ENCODE measurements at regions not wholly inside any gene's neighbourhood (a gene's known extent, or its start where the extent isn't known, plus 50 kb on each side); places are given as distances from the start of the nearest gene placed in this dataset.
"Not testable (repeated sequence)": the region's sequence is repeated elsewhere in the genome, so short reads cannot be mapped to it uniquely, and the experiment has no call there.

DNA sequence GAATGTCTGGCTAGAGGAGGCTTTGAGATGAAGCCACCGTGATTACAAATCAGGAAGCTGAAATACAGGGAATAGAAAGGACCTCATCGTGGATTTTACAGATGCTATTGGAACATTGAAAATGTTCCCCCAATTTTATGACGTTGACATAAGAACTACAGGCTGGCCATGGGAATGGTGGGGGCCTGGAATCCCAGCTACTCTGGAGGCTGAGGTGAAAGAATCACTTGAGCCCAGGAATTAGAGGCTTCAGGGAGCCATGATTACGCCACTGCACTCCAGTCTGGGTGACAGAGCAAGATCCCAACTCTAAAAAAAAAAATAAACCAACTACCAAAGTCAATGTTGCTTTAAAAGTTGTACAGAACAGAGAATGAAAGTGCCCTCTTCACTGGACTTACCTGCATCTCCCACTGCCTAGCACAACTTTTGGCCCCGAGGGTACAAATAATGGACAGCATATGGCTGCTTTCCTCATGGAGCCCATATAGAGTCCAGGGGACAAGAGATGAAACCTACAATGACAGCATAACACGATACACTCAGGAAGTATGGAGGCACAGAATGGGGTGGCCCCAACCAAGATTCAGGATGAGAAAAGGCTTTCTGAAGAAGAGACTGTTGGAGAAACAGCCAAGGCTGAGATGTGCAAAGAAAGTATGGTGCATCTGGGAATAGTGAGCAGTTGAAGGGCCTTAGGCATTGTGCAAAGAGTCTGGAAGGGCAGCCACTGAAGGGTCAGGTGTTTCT, 254.8 kb downstream of the MYCN start:
- DNase-seq: no peak

DNA sequence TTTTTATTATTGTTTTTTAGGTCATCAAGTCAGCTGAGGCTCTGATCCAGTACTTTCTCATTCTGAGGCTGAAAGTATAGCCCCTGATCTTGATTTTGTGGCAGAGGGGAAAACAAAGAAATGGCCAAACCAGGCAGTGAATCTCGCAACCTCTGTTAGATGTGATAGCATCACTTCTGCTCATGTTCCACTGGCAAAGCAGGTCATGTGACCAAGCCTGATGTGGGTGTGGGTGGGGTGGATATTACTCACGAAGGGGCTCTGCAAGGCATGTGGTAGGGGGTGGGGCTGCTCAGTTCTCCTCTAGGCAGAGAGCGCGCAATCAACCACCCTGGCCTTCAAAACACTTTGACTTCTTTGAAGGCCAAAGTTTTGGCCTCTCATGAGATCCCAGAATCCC, 254.2 kb downstream of the MYCN start:
- no peak for DNase-seq

DNA sequence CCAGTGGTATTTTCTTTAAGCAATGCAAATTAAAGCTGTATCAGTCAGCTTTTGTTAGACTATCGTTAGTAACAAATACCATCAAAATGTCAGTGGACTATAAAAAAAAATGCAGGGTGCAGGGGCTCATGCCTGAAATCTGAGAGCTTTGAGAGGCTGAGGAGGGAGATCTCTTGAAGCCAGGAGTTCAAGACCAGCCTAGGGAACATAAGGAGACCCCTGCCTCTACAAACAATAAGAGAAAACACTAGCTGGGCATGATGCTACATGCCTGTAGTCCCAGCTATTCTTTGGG, 253.7 kb downstream of the MYCN start:
- no peak for DNase-seq

DNA sequence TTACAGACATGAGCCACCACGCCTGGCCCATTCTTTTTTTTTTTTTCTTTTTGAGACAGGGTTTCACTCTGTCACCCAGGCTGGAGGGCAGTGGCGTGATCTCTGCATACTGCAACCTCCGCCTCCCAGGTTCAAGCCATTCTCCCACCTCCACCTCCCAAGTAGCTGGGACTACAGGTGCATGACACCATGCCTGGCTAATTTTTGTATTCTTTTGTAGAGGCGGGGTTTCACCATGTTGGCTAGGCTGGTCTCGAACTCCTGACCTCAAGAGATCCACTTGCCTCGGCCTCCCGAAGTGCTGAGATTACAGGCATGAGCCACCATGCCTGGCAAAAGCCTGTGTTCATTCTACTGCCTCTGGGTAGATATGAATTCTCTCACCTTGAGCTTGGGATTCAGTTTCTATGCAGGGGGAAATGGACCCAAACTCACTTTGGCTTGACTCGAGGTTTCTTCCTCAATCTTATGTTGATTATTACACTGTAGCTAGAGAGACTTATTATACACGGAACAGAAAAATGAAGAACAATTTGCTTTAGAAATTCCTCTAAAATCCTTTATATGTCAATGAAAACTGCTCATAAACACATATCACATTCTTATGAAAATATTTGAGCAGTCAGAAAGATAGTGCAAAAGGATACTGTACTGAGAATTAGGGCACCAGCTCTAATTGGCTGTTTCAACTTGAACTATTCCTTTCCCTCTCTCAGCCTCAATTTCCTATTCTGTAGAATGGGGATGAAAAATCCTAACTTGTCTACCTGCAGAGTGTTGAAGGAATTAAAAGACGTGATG, 252.3 kb downstream of the MYCN start:
- DNase-seq: no peak

DNA sequence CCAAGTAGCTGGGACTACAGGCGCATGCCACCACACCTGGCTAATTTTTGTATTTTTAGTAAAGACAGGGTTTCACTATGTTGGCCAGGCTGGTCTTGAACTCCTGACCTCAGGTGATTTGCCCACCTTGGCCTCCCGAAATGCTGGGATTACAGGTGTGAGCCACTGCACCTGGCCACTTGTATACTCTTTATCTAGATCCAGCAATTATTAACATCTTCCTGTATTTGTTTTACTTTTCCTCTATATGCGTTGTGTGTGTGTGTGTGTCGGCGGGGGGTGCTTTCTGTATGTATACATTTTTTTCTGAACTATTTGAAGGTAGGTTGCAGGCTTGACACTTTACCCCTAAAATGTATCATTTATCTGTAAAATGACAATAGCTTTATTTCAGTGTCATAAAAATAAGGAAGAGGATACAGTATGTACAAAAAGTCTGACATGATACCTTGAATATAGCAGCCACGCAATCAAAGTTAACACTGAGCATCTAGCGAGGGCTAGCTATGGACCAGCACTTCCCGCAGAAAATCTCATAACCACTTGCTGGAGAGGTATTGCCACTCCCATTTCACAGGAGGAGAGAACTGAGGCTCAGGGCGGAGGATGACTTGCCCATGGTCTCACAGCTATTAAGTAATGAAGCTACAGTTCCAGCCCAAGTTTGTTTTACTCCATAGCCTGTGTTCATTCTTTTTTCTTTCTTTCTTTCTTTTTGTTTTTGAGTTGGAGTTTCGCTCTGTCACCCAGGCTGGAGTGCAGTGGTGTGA, 251.3 kb downstream of the MYCN start:
- no peak for DNase-seq

DNA sequence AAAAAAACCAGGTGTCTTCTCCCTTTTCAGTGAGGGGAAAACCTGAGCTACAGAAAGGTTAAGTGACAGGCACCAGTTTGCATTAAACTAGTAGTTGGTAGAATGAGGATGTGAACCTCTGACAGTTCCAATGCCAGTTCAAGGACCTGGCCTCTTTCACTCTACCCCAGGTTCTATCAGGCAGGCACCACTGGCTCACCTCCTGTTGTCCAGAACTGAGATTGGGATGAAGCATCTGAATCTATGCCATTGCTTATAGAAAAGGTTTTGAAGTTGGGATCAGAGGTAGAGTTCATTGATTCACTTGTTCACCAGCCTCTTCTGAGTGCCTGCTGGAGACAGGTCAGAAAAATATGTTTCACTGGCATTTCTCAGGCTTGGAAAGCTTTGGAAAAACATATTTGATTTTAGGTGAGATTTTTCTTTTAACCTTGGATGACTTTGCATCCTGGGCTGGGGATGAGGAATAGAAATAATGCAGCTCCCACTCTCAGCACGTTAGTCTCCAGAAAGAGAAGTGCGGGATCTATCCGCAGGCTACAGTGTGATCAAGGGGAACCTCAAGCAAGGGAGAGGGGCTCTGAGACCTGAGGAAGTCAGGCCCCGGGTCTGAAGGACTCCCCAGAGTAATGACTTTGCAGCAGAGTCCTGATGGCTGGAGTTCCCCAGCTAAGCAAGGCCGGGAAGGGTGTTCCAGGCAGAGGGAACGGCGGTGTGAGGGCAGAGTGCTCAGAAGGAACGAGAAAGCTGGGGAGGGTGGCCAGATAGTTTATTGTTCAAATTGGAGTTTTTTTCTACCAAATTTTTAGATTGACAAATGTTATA, 250.3 kb downstream of the MYCN start:
- DNase-seq: no peak

DNA sequence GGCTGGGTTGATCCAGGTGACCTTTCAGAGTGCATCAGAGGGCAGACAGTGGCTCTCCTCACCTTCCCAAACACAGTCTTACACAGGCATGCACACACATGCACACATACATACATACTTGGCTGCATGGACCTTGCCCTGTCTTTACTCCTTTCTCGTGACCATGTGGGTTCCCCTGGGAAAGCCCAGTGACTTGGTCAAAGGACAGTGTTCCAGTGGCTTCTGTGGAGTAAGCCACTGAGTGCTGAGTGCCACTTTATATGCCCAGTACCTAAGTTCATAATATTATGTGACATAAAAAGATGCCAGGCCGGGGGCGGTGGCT, 249.4 kb downstream of the MYCN start:
- no peak for DNase-seq

DNA sequence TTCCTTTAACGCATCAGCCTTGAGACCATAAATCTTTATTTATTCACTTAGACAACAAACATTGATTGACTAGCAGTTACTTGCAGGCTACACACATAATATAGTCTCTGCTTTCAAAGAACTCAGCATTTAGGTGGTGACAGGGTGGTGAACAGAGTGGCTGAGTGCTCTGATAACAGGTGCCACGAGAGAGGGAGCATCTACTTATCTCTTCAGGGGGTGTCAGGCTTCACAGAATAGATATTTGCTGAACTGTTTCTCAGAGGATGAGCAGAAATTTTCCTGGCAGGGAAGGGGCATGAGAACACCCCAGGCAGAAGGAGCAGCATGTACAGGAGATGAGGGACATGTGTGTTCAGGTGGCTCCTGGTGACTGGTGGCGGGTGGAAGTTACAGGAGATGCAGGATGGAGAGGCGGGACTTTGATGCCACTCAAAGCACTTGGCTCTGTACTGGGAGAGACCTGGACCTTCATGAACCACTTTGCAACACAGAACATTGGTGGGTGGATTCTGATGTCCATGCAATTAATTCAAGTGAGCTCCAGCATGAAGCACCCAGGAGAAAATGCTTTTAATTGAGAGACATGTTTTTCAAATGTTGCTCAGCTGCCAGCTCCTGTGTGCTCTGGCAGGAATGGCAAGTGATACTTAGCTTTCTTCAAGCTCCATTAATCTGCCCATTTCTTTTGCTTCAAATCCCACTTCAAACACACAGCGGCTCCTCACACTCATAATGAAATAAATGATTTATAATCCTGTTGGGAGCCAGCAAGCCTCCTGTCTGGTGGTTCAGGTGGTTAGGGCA, 248.9 kb downstream of the MYCN start:
- DNase-seq: no peak

DNA sequence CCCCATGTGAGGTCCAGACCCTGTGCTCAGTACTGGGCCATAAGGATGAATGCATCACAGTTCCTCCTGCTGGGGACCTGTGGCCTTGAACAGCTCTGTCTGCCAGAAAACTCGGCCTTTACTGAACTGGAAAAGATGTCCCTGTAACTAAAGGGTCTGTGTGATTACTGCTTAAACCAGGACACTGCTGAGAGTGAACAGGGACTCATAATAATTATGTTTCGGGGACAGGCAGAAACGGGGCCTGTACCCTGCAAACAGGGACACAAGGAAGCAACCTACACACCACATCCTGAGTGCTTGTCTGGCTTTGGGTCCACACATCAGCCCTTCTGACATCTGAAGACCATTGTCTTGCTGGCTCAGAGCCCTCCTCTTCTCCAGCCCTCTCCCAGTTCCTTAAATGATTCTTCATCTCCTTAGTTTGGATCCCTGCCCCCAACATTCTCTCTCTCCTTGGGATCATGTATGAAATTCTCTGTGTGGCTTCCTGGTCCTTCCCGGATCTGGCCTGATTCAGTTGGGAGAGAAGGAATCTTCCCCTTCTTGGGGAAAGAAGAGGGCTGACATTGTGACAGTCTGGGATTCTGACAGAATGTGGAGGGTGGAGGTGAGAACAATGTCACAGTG, 248.0 kb downstream of the MYCN start:
- DNase-seq: no peak

DNA sequence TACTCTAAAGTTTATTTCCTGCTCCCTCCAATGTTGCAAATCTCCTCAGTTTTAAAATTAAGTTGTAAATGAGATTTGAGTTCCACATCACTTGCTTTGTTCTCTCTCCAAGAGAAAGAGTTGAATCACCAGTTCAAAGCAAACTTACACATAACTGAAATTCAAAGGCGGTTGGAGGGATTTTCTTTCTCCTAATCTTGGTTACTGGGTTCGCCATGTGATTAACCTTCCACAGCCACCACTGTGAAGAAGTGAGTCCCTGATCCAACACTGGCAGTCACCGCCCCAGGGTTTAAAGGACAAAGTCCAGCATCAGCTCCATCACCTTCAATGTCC, 247.1 kb downstream of the MYCN start:
- no peak for DNase-seq

DNA sequence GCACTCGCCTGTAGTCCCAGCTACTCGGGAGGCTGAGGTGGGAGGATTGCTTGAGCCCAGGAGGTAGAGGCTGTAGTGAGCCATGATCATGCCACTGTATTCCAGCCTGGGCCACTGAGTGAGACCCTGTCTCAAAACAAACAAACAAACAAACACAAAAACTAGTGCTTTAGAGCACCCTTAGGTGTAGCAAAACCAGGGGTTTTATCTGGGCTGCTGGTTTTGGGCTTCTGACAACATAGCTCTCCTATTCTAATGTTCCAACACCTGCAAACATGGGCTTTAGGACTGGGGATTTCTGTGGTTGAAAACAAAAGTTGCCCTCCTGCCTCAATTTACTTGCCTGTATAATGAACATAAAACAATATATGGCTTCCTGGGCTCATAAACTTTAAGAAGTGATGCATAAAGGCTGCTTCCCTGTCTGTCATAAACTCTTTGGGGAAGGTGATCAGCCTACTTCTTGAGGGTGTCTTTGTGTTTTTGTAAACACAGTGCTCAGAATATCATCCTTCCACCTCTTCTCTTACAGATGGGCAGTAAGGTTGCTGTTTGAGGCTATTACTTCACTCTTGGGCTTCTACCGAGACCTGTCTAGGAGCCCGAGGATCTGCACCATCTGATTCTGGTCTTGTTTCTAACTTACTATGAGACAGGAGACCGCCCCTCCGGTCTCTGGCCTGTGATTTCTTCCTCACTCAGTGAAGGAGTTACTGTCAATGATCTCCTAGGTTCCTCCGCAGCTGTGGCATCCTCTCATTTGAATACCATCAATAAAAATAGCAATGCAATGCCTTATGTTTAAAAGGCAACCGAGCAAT, 246.5 kb downstream of the MYCN start:
- DNase-seq: no peak

DNA sequence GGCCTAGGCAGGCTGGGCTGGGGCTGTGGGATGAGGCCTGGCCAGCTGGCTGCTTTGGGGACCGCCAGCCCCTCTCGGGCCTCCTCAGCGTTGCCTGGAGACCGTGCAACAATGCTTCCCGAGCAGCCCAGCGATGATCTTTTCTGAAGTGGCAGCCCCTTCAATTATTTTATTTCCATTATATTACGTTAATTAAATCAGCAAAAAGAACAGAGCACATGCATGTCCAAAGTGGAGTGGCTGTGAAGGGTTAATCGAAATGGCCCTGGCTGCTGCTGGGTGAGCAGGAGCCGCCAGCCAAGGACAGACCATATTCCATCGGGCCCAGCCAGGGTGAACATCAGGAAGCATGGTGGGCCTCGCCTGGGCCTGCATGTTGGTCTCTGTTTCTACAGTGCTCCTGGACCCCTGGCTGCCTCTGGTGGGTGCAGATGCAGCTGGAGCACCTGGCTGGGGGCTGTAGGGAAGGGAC, 245.5 kb downstream of the MYCN start:
- DNase-seq: no peak

DNA sequence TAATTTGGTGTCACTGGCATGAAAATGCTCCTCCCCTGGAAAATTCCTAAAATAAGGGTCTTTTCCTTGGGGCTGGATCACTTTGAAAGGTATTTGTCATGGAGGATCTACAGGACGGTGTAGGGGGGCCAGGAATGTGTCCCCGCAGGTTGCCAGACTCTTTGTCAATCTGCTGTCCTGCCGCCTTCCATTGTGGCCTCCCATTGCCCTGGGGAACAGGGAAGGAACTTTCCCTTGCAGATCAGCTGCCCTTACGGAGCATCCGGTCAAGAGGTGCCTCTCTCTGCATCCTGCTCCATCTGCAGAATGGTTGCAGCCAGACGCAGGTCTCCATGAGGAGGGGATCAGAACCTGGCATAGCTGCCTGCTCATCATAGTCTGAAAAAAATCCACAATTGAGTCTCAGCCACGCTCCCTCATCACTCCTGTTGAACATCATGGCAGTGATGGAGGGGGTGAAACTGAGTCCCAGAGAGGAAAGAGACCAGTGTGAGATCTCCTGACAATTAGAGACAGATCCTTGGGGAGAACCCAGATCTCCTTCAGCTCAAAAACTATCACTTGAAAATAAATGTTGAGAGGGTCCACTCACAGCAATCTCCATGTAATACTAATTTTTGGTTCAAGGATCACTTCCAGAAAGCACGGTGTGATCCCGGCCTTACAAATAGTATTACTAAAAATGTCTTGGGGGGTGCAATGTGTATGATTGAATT, 244.8 kb downstream of the MYCN start:
- DNase-seq: no peak

DNA sequence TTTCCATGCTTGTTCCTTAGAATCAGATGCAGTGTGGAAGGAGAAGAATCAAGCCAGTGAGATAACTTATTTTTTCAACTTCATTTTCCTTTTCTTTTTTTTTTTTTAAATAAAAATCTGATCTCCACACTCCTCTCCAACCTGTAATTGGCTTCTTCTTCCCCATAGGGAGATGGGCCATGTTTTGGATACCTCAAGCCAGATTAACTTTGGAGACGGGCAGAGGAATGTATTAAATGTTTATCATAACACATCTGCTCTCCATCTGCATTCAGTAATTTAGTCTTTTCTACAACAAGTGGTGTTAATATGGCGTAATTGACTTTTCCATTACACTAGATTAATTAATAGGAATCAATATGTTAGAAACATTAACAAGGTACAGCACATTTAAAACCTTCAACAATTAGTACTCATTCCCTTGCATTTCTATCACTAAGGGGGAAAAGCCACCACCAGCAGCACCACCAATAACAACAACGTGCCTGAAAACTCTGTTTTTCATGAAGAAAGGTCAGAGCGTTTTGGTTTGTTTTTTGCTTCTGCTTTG, 244.1 kb downstream of the MYCN start:
- no peak for DNase-seq

DNA sequence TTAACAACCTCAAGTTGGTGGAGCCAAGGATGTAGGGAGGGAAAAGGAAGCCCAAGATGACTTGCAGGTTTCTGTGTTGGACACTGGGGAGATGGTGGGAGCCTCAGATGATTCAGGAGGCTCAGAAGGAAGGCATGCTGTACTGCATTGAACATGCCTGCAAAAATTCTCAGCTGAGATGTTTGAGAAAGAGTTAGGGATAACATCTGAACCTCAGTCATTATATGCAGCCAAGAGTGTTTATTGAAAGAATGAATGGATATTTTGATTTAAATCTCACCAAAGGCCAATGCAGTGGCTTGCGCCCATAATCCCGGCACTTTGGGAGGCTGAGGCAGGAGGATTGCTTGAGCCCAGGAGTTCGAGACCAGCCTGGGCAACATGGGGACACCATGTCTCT, 243.0 kb downstream of the MYCN start:
- DNase-seq: no peak

DNA sequence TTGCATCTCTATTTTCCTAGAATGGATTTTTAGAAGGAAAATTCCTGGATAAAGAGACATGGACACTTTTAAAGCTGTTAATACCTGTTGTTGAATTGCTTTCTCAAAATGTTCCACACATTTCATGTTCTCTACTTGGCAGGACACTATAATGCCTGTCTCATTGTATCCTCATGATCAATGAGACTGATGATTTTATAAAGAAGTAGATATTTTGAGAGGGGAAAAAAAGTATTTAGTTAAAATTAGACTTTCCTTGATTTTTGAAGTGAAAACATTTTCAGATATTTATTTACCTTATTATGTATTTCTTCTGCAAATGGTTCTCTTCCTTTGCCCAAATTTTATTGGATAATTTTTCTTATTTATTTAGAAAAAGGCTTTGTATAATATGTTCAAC, 242.5 kb downstream of the MYCN start:
- DNase-seq: no peak

DNA sequence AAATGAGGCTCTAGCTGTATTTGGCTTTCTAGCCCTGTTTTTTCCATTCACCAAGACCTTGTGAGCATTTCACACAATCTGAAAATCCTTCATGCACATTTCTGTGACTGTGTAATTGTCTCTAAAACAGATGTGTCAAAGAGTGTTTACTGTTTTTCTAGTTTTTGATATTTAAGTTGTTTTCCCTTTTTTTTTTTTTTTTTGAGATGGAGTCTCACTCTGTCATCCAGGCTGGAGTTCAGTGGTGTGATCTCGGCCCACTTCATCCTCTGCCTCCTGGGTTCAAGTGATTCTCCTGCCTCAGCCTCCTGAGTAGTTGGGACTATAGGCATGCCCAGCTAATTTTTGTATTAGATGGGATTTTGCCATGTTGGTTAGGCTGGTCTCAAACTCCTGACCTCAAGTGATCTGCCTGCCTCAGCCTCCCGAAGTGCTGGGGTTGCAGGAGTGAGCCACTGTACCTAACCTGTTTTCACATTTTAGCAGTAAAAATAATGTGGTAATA, 242.0 kb downstream of the MYCN start:
- not testable (repeated sequence) for DNase-seq

DNA sequence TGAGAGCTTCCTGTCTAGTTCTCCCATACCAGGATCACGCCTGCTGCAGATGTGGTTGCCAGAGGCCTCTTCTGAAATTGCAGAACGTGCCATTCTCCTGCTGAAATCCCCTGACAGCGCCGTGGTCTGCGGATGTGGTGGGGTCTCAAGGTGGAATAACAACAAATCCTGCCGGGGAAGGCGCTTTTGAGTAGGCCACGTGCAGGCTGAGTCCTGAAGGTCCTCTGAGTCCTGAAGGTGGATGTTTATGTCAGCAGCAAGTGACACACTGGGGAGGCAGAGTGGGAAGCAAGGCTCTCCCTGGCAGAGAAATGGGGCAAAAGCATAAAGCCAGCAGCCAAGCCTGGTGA, 241.4 kb downstream of the MYCN start:
- no peak for DNase-seq

DNA sequence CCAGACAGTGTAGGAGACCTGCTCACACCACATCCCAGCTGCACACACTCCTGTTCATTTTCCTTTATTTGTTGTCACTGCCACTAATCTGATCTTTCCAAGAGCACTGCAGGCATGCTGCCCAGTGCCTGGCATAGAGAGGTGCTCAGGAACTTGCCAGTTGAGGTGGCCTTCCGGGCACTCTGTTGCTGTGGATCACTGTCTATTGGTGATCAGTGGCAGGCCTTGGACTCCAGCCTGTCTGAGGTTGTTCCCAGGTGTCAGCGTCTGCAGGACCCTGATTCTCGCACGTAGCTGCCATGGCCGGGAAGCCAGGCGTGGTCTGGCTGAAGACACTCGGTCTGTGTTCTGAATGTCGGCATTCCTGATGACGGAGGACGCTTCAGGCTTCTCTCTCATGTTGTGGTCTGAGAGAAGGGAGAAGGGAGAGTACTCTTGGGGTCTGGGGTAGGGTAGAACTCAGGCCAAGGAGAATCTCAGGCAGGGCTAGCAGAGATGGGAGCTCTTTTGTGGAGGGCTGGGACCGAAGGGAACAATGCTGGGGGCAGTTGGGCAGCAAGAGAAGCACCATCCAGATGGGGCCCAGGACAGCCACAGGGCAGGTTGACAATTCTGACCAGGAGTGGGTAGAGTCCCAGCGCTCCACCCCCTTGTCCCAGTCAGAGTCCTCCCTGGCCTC, 240.9 kb downstream of the MYCN start:
- DNase-seq: no peak

All from T1000 (cell line).